ENCODE measurements at regions not wholly inside any gene's neighbourhood (a gene's known extent, or its start where the extent isn't known, plus 50 kb on each side); places are given as distances from the start of the nearest gene placed in this dataset.

GRCh38 chr21:25298512-25299491, 308.5 kb downstream of the MRPL39 start:
- Histone ChIP-seq H3F3A (replicated peaks; ENCODE audit: low read depth) (no peaks in the 10 kb centered on the region), H3K9me2 (ENCODE audit: insufficient read depth) (no peaks in the 10 kb centered on the region), H4K20me1 (replicated peaks; ENCODE audit: insufficient read depth) (no peaks in the 10 kb centered on the region), H3K27me3 (ENCODE audit: insufficient read depth) (no peaks in the 10 kb centered on the region), H3K79me2 (replicated peaks; ENCODE audit: insufficient read depth) (no peaks in the 10 kb centered on the region), H3K4me2 (no peak overlapping the region), H3K4me1 (ENCODE audit: insufficient read depth) (peaks cover 18% of the 10 kb centered on the region), H2AFZ (no peak overlapping the region), H3K36me3 (ENCODE audit: insufficient read depth) (no peaks in the 10 kb centered on the region), H3K27ac (ENCODE audit: low read depth) (no peak overlapping the region), H3K4me3 (no peak overlapping the region)
- Mint-ChIP-seq H3K4me3 (no peak overlapping the region), H3K27ac (no peak overlapping the region), H3K9me3 (no peaks in the 10 kb centered on the region; the same call in 1 of the 3 replicates), H3K27me3 (ENCODE audit: insufficient read depth, low read depth, poor library complexity) (no peaks in the 10 kb centered on the region), H3K4me1 (peaks cover 13% of the 10 kb centered on the region), H3K36me3 (ENCODE audit: low read depth) (no peaks in the 10 kb centered on the region)
- ATAC-seq = no peak
- TF ChIP-seq, protein P1, sequence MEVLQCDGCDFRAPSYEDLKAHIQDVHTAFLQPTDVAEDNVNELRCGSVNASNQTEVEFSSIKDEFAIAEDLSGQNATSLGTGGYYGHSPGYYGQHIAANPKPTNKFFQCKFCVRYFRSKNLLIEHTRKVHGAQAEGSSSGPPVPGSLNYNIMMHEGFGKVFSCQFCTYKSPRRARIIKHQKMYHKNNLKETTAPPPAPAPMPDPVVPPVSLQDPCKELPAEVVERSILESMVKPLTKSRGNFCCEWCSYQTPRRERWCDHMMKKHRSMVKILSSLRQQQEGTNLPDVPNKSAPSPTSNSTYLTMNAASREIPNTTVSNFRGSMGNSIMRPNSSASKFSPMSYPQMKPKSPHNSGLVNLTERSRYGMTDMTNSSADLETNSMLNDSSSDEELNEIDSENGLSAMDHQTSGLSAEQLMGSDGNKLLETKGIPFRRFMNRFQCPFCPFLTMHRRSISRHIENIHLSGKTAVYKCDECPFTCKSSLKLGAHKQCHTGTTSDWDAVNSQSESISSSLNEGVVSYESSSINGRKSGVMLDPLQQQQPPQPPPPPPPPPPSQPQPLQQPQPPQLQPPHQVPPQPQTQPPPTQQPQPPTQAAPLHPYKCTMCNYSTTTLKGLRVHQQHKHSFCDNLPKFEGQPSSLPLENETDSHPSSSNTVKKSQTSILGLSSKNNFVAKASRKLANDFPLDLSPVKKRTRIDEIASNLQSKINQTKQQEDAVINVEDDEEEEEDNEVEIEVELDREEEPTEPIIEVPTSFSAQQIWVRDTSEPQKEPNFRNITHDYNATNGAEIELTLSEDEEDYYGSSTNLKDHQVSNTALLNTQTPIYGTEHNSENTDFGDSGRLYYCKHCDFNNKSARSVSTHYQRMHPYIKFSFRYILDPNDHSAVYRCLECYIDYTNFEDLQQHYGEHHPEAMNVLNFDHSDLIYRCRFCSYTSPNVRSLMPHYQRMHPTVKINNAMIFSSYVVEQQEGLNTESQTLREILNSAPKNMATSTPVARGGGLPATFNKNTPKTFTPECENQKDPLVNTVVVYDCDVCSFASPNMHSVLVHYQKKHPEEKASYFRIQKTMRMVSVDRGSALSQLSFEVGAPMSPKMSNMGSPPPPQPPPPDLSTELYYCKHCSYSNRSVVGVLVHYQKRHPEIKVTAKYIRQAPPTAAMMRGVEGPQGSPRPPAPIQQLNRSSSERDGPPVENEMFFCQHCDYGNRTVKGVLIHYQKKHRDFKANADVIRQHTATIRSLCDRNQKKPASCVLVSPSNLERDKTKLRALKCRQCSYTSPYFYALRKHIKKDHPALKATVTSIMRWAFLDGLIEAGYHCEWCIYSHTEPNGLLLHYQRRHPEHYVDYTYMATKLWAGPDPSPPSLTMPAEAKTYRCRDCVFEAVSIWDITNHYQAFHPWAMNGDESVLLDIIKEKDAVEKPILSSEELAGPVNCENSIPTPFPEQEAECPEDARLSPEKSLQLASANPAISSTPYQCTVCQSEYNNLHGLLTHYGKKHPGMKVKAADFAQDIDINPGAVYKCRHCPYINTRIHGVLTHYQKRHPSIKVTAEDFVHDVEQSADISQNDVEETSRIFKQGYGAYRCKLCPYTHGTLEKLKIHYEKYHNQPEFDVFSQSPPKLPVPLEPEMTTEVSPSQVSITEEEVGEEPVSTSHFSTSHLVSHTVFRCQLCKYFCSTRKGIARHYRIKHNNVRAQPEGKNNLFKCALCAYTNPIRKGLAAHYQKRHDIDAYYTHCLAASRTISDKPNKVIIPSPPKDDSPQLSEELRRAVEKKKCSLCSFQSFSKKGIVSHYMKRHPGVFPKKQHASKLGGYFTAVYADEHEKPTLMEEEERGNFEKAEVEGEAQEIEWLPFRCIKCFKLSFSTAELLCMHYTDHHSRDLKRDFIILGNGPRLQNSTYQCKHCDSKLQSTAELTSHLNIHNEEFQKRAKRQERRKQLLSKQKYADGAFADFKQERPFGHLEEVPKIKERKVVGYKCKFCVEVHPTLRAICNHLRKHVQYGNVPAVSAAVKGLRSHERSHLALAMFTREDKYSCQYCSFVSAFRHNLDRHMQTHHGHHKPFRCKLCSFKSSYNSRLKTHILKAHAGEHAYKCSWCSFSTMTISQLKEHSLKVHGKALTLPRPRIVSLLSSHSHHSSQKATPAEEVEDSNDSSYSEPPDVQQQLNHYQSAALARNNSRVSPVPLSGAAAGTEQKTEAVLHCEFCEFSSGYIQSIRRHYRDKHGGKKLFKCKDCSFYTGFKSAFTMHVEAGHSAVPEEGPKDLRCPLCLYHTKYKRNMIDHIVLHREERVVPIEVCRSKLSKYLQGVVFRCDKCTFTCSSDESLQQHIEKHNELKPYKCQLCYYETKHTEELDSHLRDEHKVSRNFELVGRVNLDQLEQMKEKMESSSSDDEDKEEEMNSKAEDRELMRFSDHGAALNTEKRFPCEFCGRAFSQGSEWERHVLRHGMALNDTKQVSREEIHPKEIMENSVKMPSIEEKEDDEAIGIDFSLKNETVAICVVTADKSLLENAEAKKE (CRISPR knock-in tag; IDR thresholded peaks at IDR 0.05) = no peak
- TF ChIP-seq EZH2 (IDR thresholded peaks at IDR 0.05; ENCODE audit: low read depth, unreplicated experiment) (no peak), CTCF (conservative IDR thresholded peaks at IDR 0.05; ENCODE audit: low read depth in 2 of 2) (no peak), ZNF114 (CRISPR knock-in tag; IDR thresholded peaks at IDR 0.05) (no peak), EZH2phosphoT487 (IDR thresholded peaks at IDR 0.05; ENCODE audit: unreplicated experiment) (no peak), STAT1 (IDR thresholded peaks at IDR 0.05; ENCODE audit: unreplicated experiment) (no peak), ZNF331 (CRISPR knock-in tag; IDR thresholded peaks at IDR 0.05; ENCODE audit: low read depth) (no peak)
- TF ChIP-seq, protein P2, sequence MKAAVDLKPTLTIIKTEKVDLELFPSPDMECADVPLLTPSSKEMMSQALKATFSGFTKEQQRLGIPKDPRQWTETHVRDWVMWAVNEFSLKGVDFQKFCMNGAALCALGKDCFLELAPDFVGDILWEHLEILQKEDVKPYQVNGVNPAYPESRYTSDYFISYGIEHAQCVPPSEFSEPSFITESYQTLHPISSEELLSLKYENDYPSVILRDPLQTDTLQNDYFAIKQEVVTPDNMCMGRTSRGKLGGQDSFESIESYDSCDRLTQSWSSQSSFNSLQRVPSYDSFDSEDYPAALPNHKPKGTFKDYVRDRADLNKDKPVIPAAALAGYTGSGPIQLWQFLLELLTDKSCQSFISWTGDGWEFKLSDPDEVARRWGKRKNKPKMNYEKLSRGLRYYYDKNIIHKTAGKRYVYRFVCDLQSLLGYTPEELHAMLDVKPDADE (IDR thresholded peaks at IDR 0.05) = no peak
- no peak for DNase-seq (ENCODE audit: low spot score)

Data from GM23338 (cell line).